HT-29 (cell line): ENCODE measurements at regions not wholly inside any gene's neighbourhood (a gene's known extent, or its start where the extent isn't known, plus 50 kb on each side); places are given as distances from the start of the nearest gene placed in this dataset.
"Not testable (repeated sequence)": the region's sequence is repeated elsewhere in the genome, so short reads cannot be mapped to it uniquely, and the experiment has no call there.

ENCODE experiments used
- DNase-seq: peaks from one replicate; pipeline ENCODE4 v3.0.0-alpha.2; 2015; ENCODE audit warnings: low spot score

DNA sequence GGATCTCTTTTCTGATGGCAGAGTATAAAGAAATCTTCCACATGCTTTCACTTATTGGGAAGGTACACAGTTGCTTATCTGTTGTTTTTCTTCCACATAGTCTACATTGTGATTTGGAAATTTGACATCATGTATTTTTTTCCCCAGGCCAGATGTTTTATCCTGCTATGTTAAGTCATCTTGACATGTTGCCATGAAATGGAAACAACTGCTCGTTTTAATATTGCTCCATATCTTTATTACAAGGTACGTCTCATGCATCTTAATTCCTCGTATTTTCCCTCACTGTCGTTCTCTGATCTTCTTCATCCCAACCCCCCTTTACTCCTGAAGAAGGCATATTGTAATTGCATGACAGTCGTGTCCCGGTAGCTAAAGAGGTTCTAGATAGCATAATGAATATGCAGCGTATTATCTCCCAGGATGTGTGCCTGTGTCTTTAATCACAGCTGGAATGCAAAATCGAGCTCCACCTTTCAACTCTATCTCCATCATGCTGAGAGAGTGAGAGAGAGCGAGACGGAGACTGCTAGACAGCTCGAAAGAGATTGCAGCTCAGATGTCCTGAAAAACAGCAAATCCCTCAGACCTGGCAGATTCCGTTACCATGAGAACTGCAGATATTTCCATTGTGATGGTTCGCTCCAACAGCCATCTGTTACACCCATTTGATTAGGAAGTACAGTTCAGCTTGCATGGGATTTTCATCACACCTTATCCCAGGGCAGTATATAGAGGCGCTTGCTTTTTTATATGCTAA is 281.7 kb downstream of the TMEM38B start:
- DNase-seq, result no peak

DNA sequence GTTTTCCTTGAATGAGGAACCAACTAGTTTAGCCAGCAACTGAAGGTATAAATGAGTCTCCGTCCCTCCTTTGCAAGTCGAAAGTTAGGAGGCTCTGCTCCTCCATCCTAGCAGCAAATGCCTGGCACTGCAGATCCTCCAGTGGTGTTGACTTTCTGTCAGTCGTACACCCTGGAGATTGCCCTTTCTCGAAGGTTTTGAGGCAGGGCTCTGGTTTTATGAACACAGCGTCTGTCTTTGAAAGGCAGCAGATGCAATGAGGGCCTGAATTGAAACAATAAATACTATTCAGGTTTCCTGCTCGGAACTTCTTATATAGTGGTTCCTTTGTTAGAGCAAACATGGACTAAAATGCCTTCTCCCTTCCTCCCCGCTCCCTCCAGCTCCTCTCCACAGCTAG is 284.0 kb downstream of the TMEM38B start:
- DNase-seq, result no peak

DNA sequence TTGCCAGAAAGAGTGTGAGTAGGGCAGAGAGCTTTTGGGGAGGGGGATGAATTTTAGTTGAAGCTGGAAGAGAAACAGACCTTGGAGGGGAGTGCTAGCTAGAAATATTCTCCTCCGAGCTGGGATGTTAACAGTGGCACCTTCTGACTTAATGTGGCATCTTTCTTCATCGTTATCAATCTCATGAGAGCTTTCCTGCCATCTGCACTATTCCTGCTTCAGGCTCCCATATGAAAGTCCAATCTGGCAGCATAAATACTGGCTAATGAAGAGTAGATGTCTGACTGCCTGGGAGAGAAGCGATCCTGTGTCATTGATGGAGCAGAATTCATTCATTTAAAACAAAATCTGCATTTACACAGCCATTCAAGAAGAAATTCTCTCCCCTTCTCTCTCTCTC is 284.5 kb downstream of the TMEM38B start:
- DNase-seq, result no peak

GRCh38 chr9:105979290-105979689 is 284.9 kb downstream of the TMEM38B start:
- no peak for DNase-seq

GRCh38 chr9:105984714-105985113 is 290.4 kb downstream of the TMEM38B start:
- DNase-seq, result no peak

GRCh38 chr9:105993116-105993854 is 298.9 kb downstream of the TMEM38B start:
- DNase-seq, result no peak

- DNase-seq, result no peak
Measured at GRCh38 chr9:105993921-105994715, 299.8 kb downstream of the TMEM38B start.

GRCh38 chr9:105994970-105995369 is 300.6 kb downstream of the TMEM38B start:
- DNase-seq, result no peak

GRCh38 chr9:106017198-106017740 is 322.9 kb downstream of the TMEM38B start:
- no peak for DNase-seq

GRCh38 chr9:106019039-106019680 is 324.8 kb downstream of the TMEM38B start:
- no peak for DNase-seq

DNA sequence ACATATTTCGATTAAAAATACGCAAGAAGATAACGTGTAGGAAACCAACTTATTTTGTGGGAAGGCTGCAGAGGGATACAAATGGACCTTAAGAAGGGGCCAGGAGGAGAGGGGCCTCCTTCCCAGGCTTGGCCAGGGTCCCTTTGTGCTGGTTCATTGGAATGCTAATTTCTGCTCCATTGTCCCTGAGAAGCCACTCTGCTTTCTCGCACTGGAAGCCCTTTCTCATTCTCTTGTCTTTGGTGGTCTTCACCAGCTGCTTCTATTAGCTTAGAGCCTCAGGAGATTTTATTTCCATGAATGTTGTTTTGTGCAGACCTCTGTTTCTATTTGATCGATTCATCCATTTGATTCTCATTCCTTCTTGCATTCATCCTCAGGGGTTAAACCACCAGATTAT is 325.4 kb downstream of the TMEM38B start:
- no peak for DNase-seq

GRCh38 chr9:106020186-106020585 is 325.8 kb downstream of the TMEM38B start:
- no peak for DNase-seq

- DNase-seq, result no peak
Measured at GRCh38 chr9:106023455-106023854, 329.1 kb downstream of the TMEM38B start.

GRCh38 chr9:106025453-106025852 is 331.1 kb downstream of the TMEM38B start:
- no peak for DNase-seq

GRCh38 chr9:106030146-106030545 is 335.8 kb downstream of the TMEM38B start:
- not testable (repeated sequence) for DNase-seq

DNA sequence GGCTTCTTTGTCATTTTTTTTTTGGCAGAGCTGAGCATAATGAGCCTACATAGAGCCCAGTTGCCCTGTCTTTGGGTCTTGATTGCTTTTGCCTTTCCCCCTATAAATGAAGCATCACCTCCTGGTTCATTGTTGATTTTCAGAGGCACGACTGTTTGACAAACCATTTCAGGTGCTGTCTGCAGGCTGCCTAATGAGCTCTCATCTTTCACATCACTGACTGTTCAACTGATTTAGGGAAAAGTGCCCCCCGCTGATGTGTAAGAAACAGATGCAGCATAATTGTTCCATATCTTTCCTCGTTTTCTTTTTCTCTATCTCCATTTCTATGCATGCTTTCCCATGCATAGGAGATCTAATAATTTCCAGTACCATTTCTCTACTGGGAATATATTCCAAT is 338.6 kb downstream of the TMEM38B start:
- DNase-seq, result no peak

DNA sequence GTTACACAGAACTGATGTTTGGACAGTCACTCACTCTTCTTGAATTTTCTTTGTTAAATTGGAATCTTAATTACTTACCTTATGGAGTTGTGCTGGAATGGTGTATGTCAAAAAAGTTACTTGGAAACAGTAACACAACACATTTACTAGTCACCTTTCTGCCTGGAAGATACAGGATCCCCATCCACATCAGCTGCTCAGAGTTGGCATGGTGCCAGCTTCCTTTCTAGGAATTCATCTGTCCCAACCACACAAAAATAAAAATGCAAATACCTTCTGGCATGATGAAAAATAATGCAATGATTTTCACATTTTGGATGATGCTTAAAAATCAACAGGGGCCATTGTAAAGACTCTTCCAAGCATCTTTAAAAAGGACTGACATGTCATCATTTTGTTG is 341.5 kb downstream of the TMEM38B start:
- no peak for DNase-seq

DNA sequence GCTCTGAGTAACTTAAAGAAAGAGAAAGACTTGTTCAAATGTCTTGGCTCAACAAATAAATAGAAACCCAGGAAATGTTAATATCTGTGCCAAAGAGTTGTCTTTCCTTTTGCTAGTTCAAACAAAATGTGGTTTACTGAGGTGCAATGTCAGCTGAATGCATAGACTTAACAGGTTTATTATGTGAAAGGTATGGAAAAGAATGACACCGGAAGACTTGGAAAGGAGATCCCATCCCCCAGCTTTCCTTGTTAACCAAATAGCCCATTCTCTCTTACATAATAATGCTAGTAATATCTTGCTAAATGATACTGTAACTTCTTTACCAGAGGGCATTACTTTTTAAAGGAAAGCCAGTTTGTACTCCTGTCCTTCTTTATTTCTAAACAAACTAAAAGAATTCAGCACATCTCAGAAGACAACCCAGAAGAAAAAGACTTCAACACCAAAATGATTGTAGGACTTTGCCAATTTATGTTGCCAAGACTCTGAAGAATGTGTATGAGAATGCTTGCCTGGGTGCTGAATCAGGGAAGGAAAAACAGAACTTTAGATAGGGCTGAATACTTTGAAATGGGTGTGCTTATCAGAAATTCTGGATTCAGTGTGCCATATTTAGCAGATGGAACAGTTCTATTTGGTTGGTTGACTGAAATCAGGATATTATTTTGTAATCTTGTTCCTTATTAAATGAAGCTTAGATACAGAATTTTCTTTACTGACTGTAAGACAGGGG is 344.1 kb downstream of the TMEM38B start:
- no peak for DNase-seq

- no peak for DNase-seq
Measured at GRCh38 chr9:106039151-106039935, 345.0 kb downstream of the TMEM38B start.

- not testable (repeated sequence) for DNase-seq
Measured at GRCh38 chr9:106041920-106042319, 347.6 kb downstream of the TMEM38B start.
